Activated CD4-positive, alpha-beta T cell treated with anti-CD3 and anti-CD28 coated beads, Interleukin-2, Interleukin-4, amounts not matched to agents 100 ng/mL and 50 ng/mL, durations not matched to agents 16 hours and 8 hours (primary cell): ENCODE measurements at regions not wholly inside any gene's neighbourhood (a gene's known extent, or its start where the extent isn't known, plus 50 kb on each side); places are given as distances from the start of the nearest gene placed in this dataset.
"Not testable (repeated sequence)": the region's sequence is repeated elsewhere in the genome, so short reads cannot be mapped to it uniquely, and the experiment has no call there.

Experiments
- DNase-seq: peaks from one replicate; pipeline ENCODE4 v3.0.0-alpha.2; 2020; ENCODE audit warnings: low spot score

DNA sequence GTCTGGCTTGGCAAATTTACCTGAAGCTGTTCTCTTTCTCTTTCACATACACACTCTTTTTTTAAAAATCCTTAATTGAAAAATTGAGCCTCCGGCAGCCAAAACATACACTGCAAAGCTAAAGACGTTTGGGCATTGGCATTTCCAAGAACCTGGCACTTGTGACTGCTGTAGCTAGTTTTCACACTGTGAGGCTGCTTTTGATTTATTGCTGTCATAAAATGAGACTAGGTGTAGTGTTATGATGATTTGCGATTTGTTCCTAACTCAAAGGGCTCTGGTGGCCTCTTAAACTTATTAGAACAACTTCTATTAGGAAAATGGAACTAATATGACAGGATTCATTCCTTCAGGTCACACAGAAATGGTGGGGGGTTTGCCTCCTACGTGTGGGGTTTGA is 377.1 kb upstream of the FAR2 start:
- no peak for DNase-seq

DNA sequence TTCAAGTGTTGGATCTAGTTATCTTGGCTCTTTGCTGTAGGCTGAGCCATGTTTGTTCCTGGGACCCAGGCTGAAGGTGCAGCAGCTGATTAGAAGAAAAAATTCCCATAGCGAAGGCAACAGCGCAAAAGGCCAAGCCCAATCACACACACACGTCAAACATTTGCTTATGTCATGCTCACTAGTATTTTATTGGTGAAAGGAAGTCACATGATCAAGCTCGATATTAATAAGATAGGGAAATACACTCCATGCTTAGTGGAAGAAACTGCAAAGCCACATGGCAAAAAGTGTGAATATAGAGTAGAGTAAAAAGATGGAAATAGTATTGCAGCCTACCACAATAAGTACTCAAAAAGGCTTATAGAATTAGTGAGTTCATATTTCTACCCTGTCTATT is 373.5 kb upstream of the FAR2 start:
- DNase-seq: no peak

DNA sequence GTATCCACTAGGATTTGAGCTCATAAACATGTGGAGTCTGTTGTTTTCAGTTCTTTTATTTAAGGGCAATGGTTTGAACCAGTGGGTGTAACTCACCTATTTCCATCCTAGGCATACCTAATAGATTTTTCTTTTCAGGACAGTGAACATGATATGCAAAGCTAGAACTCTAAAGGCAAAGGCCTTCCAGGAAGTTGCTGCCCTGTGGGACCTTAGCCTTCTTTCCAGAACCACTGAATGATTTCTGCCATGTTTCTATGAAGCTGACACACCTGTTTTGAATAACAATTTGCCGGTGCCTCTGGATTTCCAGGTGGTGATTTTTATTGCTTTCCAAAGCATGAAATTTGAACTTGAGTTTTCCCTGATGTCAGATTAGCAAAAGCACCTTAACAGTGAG is 372.9 kb upstream of the FAR2 start:
- DNase-seq: no peak

DNA sequence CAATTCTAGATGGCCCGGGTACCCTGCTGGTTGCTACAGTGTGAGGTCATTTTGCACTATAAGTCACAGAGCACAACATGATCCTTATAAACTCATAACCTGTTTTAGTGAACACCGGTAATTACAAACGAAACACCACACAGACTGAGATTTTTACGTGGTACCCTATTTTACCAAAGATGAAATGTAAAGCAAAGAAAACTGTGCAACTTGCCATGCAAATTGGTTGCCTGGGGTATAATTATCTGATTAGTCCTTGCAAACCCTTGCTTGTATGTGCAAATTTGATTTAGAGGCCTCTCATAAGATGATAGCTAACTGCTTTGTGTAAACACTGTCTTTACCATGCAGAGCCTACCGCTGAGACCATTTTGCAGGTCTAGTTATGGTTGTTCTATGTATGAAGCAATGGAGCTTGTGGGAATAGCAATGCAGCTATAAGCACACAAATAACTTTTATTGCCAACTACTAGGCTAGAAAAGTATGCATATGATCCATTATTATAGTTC is 372.1 kb upstream of the FAR2 start:
- no peak for DNase-seq

DNA sequence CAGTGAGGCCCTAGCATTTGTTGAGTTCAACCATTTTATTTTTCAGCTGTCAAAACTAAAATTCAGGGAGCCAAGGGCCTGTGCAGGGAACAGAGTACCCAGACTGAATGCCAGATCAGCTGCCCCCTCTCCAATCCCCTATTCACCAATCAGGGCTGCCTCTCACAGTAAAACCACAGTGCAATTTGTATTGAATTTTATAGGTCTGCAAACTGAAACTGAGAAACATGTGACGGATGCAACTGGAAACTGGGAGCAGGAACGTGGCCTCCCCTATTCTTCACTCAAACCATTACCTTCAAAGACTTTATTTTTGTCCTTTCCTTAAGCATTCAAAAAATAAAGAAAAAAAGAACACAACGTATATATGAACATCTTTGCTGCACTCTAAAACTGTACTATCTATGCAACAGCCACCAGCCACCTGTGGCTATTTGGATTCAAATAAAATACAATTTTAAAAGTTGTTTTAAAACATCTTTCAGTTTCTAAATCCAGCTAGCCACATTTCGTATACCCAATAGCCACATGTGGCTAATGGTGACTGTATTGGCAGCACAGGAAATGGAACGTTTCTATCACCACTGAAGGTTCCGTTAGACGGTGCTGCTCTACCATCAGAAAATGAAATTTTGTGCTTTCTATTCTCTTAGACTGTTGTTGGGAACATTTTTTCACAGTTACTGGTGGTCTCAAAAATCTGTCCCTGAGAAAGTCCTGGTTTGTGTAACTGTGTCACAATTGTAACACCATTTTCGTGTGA is 371.3 kb upstream of the FAR2 start:
- DNase-seq: no peak

DNA sequence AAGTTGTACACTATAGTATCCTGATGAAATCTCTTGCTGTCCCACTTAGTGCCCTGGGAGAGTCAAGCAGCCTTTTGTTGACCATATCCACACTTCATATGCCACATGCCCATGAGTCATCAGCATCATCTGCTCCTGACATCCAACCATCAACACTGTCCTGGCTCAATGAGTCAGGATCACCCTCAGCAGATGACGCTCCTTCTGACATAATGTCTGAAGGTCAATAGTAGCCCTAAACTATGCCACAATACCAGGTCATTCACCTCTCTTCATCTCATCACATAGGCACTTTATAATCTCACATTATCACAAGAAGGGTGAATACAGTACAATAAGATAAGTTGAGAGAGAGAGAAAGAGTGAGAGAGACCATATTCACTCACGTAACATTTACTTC is 369.0 kb upstream of the FAR2 start:
- no peak for DNase-seq

DNA sequence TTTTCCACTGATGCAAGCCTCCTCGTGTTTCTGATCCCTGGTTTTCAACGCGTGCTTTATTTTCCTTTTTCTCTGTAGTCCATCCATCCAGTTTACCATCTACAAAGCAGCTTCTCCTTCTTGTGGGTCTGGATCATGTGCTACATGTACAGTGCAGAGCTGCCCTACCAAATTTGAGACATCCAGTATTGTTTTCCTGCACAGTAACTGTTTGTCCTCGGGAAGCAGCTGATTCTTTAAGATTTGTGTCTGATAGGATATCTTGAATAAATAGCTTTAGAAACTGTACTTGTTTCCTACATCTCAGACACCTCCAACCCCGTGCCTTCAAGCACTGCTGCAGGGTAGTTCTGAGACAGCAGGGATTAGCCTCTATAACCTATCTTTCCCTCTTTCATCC is 368.1 kb upstream of the FAR2 start:
- DNase-seq: no peak

DNA sequence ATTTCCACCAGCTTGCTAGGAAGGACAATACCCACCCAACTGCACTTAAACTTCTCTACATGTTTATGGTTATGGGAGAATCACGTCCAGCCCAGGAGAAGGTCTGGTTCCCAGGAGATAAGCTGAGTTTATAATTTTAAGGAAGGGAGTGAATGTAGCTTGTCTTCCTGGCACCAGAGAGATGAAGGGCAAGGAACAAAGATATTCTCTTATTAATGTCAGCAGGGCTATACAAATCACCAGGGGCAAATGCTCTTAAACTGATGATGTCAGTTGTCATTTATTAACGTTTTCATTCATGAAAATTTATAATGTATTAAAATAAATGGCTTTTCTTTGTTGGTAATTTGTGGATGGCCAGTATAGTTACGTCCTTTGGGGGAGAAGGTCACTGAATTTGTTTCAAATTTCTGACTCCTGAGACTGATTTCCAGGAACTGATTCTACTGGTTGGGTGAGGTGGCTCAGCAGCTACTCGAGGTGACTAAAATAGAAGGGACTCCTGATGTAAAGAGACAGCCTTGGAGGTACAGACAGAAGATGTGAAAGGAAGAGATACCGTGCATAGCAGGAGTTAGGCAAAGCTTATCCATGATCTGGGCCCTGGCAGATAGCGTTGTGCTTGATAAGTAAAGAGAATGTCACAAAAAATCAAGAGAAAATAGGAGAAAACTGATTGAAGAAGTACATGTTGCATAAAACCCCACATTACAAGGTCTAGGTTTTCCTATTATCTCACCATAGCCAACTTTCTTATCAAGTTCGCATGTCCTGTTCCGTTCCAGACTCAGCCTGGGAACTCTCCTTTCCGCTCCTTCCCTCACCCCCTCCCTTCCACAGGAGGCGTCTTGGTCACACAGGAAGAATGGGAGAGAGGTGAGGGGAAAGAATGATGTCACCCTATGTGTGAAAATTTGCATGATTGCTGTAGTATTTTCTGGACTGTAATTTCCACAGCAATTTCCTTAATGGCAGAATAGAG is 367.1 kb upstream of the FAR2 start:
- no peak for DNase-seq

DNA sequence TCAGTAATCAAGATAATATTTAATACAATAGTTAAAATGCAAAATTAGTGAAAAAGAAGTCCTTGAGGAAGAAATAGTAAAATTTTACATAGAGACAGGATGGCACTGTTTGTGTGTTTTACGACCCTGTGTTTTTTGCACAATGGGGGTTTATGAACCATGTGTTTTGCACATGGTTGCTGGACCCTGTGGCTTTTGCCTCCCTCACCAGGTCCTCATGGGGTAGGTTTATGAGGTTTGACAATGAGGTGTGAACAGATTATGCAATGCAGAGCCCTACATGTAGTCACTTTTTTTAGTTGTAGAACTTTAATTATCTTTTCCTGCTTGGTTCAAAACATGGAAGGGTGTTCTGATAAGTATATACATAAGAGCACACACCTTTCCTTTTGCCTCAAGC is 366.3 kb upstream of the FAR2 start:
- DNase-seq: no peak

DNA sequence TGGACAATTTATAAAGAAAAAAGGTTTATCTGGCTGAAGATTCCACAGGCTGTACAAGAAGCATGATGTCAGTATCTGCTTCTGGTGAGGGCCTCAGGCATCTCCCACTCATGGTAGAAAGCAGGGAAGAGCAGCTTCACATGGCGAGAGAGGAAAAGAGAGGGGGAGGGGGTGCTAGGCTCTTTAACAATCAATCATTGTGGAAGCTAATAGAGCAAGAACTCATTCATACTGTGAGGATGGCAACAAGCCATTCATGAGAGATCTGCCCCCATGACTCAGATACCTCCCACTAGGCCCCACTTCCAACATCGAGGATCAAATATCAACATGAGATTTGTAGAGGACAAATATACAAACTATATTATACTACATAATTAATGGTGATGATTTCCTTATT is 361.9 kb upstream of the FAR2 start:
- no peak for DNase-seq

DNA sequence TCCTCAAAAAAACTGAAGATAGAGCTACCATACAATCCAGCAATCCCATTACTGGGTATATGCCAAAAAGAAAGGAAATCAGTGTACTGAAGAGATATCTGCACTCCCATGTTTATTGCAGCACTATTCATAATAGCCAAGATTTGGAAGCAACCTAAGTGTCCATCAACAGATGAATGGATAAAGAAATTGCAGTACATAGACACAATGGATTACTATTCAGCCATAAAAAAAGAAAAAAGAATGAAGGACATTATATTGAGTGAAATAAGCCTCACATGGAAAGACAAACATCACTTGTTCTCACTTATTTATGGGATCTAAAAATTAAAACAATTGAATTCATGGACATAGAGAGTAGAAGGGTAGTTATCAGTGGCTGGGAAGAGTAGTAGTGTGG is 360.8 kb upstream of the FAR2 start:
- DNase-seq: not testable (repeated sequence)

DNA sequence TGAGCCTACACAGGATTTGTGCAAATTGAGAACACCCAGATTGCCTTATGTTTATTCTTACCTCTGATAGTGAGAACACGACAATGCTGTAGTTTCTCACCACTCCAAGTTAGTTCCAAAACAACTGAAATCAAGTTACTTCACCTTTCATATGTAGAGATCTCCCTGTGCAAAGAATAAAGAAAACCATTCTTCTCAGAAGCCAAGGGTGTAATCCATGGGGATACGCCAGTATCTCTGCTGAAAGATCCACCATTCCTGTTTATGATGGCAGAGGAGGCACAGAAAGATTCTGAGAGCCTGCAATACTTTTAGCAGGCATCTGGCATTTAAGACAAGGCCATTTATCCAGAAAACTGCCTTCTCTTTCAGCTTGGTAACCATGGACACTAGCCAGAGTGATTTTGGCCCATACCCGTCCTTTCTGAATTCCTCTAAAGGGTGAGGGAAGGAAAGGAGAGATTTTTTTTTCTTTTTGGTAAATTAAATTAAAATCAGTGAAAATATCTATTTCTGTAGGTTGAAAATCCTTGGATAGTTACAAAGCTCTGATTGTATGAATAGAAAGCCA is 355.4 kb upstream of the FAR2 start:
- no peak for DNase-seq

DNA sequence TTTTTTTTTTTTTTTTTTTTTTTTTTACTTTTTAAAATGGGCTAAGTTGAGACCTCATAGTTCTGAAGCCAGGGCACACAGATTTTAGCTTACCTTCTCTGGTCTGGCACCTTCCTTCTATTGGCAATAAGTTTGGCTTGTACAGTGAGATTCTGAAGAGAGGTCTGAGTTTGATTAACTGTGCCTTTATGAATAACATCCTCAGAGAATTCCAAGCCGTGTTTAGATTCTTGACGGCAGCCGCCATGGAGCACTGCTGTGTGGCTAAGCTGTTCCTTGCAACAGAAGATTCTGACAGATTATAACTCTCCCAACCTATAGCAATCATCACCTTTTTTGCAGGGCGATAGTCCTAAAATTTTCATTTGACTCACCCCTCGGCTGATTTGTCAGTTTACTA is 354.9 kb upstream of the FAR2 start:
- DNase-seq: no peak

DNA sequence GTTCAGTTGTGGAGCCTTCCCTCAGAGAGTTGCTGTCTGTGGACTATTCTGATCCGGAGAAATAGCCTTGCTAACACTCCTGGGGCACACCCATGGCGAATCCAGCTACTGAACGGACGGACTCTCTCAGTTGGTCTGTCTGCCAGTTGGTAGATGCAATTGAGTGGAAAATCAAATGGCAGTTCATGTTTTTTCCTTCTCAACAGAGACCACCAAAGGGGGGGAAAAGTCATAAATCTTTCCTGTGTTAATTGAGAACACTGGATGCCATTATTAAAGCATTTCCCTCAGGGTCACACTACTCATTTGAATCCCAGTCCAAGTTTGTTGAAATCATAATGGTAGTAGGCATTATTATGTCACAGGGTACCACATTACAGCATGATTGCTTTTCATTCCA is 354.3 kb upstream of the FAR2 start:
- no peak for DNase-seq

DNA sequence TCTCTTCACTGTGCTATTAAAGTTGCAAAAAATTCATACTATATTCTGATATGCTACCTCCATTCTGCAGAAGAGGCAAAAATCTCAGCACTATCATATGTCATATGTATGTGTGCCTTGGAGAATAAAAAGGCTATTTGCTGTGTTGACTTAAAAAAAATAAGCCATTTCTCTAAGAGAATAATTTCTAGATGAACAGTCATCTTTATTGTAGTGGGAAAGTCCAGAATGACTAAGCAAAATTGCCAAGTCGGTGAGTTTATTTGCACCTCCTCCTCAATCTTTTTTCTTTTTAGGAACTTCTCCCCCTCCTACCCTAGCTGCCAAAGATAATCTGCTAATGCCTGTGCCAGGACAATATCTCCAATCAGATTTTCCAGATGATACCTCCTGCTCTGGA is 353.8 kb upstream of the FAR2 start:
- DNase-seq: no peak

DNA sequence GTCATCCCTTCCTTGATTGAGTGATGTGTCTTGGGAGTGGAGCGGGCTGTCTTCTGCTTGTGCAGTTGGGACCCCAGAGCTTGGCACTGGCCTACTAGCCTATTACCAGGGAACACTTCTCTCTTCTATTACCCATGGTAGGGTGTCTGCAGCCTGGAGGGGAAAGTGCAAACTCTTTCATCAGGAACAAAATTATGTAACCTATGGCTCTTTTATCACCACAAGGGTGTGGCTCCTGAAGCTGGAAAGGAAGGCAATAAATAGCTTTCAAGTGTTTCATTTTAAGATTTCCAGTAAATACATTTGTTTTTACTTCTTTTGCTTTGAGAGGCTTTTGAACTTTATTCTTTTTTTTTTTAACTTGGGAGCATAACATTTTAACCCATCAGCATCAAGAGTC is 349.7 kb upstream of the FAR2 start:
- DNase-seq: no peak

DNA sequence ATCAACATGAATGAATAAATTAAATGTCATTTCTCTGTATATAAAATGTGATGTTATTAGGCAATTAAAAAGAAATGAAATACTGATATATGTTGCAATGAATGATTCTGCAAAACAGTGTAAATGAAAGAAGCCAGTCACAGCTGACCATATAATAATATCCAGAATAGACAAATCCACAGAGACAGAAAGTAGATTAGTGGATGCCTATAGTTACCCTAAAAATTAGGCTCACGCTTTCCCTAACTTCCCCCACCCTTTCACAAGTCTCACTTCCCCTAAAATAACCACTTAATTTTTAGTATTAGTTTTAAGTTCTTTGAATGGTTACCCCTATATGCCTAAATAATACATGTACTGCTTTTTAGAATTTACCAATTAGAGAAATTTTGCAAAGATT is 348.9 kb upstream of the FAR2 start:
- DNase-seq: no peak

DNA sequence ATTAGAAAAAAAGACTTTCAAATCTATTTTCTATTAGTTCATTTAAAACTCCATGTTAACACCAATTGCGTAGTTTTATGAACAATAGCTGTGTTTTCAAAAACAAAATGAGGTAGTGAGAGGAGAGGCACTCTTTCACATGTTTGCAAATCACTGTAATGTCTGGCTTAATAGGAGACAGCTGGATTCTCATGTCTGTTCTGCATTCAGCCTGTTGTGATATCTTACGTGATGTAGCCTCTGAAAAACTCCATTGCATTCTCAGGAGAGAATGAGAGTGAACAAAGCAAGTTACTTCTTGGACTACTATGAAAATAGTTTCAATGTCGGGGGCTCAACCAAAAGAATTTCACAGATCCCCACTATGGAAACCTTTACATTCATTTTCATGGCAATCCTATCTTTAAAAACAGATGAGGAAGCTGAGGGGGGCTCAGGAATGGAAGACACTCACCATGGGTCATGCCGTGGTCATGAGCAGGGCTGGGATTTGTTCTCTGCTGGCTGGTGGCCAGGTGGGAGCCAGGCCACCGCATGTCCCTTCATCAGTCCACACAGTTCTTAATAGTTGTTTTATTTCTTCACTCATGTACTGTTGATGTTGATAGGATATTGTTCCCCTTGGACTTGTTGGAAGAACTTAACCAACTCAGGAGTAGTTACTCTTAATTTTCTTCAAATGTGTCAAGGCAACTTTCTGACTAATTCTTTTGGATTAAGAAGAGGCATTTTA is 346.2 kb upstream of the FAR2 start:
- DNase-seq: no peak

DNA sequence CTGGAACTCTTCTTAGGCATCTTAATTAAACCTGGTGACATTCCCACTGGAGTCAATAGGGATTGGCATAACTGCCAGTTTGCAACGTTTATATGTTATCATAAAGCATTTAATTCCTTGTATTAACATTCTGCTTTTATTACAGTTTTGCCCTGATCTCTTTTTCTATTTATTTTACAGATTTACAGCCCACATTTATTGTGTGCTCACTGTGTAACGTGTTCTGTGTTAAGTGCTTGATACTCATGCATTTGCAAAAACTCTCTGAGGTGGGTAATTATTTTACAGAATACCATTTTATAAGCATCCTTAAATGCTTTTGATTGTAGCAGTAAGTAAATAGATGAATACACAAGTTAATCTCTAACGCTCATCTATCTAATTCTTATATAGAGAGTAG is 341.5 kb upstream of the FAR2 start:
- no peak for DNase-seq

DNA sequence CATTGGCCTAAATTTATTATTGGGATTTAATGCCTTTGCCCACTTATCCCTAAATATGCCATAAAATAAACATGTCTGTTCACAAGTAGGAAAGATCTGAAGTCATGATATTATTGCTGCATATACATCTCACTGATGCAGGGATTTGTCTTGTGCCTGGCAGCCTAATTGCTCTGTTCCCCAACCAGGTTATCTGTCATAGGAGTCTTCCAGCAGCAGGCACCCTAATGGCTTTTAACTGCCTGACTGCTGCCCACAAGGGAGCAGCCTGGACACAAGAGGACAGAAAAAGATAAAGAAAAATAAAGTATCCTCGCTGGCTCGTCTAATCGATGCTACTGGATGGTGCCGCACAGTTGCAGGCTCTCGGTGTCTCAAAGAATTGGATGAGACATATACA is 337.6 kb upstream of the FAR2 start:
- no peak for DNase-seq

DNA sequence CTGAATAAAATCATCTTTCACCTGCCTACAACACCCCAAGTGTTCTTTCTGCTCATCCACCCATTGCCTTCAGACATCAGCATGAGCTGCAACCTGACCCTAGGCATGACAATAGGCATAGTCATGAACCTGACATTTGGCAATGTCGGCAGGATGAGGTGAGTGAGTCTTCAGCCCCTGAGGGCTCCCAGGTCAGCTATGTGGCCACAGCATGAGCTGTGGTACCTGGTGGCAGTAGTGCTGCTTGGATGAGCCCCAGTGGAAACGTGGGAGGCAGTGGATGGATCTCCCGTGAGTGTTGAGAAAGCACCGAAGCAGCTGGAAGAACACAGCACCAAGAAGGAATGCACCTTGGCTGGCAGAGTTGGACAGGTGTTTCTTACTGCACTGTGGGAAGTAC is 334.8 kb upstream of the FAR2 start:
- no peak for DNase-seq

DNA sequence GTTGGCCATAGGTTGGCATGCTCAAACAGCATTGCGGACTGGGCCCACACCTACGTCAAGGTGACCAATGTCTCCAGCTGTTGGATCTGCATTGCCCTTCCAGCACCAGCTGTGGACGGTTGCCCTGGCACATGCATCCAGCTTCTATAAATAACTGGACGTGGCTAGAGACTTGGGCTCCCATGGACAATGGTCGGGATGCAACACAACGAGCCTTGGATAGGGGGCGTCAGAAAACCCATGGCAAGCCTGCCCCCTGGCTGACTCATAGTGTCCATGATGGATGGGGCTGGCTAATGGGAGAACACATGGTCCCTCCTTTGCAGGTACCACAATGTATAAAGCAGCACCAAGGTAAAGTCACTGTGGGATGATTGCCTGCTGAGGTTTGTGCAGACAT is 331.6 kb upstream of the FAR2 start:
- DNase-seq: no peak
